ENCODE measurements at regions not wholly inside any gene's neighbourhood (a gene's known extent, or its start where the extent isn't known, plus 50 kb on each side); places are given as distances from the start of the nearest gene placed in this dataset.

GRCh38 chr9:79240774-79241173 is 331.0 kb upstream of the TLE4 start:
- no peak for DNase-seq

- DNase-seq, result peak; percentile 36
Observed at GRCh38 chr9:79242489-79242888, 329.3 kb upstream of the TLE4 start.

GRCh38 chr9:79246170-79246569 is 325.6 kb upstream of the TLE4 start:
- DNase-seq, result no peak

GRCh38 chr9:79247021-79247420 is 324.7 kb upstream of the TLE4 start:
- DNase-seq, result no peak

- DNase-seq, result no peak
Observed at GRCh38 chr9:79250806-79251205, 321.0 kb upstream of the TLE4 start.

GRCh38 chr9:79254900-79255650 is 316.7 kb upstream of the TLE4 start:
- DNase-seq, result peak; percentile 64

- DNase-seq, result no peak
Observed at GRCh38 chr9:79255651-79256260, 316.0 kb upstream of the TLE4 start.

GRCh38 chr9:79256691-79257213 is 315.0 kb upstream of the TLE4 start:
- DNase-seq, result peak; percentile 54

- no peak for DNase-seq
Observed at GRCh38 chr9:79257228-79257781, 314.5 kb upstream of the TLE4 start.

- DNase-seq, result peak; percentile 11
Observed at GRCh38 chr9:79257790-79258351, 313.9 kb upstream of the TLE4 start.

GRCh38 chr9:79259858-79260257 is 311.9 kb upstream of the TLE4 start:
- no peak for DNase-seq

- DNase-seq, result no peak
Observed at GRCh38 chr9:79263628-79264027, 308.1 kb upstream of the TLE4 start.

GRCh38 chr9:79264041-79264440 is 307.7 kb upstream of the TLE4 start:
- peak; percentile 71 for DNase-seq

- peak; percentile 97 for DNase-seq
Observed at GRCh38 chr9:79264511-79265355, 307.0 kb upstream of the TLE4 start.

GRCh38 chr9:79266986-79267385 is 304.8 kb upstream of the TLE4 start:
- DNase-seq, result no peak

GRCh38 chr9:79268806-79269205 is 303.0 kb upstream of the TLE4 start:
- DNase-seq, result no peak

- no peak for DNase-seq
Observed at GRCh38 chr9:79273311-79273710, 298.5 kb upstream of the TLE4 start.

GRCh38 chr9:79279356-79279755 is 292.4 kb upstream of the TLE4 start:
- DNase-seq, result no peak

GRCh38 chr9:79280691-79281090 is 291.1 kb upstream of the TLE4 start:
- DNase-seq, result no peak

- peak; percentile 33 for DNase-seq
Observed at GRCh38 chr9:79284081-79284480, 287.7 kb upstream of the TLE4 start.

GRCh38 chr9:79286992-79287707 is 284.6 kb upstream of the TLE4 start:
- DNase-seq, result no peak

GRCh38 chr9:79287708-79288290 is 284.0 kb upstream of the TLE4 start:
- DNase-seq, result no peak
